Midbrain (tissue), 1 donor: ENCODE measurements at regions not wholly inside any gene's neighbourhood (a gene's known extent, or its start where the extent isn't known, plus 50 kb on each side); places are given as distances from the start of the nearest gene placed in this dataset.
"Not testable (repeated sequence)": the region's sequence is repeated elsewhere in the genome, so short reads cannot be mapped to it uniquely, and the experiment has no call there.

Source experiments
- DNase-seq: peaks from one replicate; lab custom pipeline; 2025; lab: John Stamatoyannopoulos, UW

DNA sequence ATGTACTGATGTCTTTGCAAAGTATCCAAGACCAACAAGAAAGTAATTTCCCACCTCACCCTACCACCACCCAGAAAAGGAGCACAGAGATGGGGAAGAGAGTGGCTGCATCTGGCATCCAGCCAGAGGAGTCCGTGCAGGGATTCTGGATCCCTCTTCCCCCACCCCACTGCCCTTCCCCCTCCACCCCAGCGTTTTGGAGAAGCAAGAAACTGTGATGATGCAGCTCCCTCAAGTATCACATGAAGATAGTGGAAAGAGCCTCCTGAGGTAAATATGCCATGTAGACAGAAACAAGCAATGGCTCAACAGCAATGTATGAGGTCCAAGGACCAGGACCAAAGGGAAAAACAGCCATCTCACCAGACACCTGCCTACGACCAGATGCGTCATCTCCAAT is 153.8 kb downstream of the DEPDC1B start:
- DNase-seq = no peak

DNA sequence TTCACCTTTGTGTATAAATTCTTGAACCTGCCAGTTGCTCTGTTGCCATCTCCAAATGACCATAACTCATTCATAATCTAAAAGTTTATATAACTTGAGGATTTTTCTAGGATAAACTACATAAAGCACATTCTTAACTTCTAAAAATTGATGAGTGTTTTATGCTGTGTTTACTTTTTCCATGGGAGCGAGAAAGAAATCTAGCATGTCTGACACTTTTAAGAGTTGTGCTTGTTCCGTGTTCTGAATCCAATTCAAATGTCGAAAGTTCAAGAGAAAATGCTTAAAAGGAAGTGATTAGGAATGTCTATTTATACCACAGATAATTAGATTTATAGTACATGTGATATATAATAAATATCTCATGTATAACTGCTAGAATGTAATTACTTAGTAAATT is 154.4 kb downstream of the DEPDC1B start:
- no peak for DNase-seq

DNA sequence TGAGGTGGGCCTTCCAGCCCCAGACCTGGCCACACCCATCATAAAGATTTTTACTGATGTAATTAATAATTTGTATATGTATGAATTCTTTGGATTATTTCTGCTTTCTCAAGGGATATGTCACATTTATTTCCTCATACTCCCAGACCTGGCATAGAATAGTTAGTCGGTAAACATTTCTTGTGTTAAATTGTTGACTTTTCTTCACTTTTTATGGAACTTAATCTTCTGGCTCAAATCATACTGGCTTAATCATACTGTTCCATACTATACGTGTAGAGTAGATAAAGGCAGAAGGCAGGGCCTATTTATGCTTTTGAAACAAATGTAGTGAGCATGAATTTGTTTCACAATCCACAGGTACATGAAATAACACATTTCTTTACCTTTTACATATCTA is 155.8 kb downstream of the DEPDC1B start:
- no peak for DNase-seq

- DNase-seq = no peak
Measured at GRCh38 chr5:60541980-60542379, 158.0 kb downstream of the DEPDC1B start.

DNA sequence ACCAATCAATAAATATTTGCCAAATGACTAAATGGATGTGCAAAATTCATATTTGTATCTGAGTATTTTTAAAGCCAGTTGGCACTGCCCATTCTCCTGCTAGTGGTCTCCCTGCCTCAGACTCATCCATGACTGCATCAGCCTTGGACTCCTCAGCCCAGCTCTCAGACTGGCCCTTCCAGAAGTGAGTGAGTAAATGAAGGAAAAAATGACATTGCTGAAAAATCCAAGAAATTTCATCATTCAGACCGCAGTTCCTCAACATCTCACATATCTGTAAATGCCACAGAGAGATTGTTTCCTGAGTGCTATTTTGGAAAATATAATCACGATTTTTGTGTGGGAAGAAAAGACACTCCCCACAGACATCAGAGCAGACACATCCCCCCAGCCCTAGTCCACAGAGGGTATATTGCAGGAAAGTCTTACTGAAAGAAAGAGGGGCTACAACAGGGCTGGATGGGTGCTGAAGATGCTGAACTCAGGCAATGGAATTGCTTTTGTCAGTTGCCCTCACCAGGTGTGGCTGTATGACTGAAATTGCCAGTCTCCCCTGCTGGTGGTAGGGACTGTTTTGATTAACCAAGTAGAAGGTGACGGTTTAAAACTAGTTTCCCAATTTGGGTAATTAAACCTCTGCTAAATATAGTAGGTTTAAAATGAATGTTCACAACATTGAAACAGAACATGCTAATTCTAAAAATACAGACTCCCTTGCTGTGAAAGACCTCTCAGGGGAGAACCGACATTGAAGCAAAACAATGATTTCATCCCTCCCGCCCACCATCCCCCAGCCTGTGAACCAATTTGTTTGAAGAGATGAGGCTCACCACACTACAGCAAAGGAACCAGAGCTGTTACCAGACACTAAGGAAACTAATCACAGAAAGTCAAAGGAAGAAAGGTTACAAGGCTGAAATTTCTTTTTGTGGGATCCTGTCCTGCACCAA is 158.8 kb downstream of the DEPDC1B start:
- DNase-seq = no peak

DNA sequence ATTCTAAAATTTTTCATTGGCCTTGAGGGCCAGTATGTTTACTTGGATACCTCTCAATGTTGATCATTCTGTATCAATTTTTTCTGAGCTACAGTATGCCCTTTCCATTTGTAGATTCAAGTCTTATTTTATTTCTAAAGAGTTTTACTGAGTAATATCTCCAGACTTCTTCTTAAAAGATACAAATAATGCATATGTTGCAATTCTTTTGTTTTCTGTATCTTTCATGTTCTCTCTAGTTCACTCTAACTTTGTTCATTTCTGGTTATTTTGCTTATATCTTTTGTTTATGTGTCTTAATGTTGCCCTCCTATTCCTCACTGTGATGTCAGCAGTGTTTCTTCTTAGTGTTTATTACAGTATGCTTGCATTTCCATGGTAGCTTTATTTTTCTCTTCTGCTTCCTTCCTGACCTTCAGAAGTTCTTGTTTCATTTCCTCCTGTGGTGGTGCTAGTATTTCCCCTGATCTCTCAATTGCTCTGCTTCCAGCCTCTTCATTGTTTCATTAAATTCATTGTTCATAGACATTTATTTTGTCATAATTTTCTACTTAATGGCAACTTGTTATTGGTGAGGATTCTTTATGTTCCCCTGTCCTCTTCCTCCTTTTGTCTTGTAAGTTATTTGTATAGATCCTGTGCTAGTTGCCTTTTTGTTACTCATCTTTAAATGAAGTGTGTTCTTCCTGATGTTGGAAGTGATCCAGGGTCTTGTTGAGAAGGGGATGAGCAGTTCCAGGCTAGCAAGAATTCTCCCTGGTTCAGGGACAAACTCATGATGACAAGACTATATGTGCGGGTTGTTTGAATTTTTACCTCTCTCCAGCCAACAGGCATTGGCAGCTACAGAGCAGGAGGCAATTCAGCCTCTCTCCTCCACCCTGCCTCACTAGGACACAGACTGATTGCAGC is 160.8 kb downstream of the DEPDC1B start:
- no peak for DNase-seq

DNA sequence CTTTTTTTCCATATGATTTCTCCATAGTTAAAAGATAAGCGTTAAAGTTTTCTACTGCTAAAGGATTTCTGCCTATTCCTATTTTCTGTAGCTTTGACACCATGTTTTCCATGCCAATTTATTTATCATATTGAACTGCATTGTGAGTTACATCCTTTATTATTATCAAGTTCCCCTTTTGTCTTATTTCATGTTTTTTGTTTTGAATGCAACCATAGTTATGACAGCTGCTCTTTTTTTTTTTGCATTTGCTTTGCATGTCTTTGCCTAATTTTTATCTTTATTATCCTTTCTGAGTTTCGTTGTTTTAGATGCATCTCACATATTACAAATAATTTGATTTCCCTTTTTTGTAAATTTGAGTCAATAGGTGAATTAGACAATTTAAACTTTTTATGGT is 161.5 kb downstream of the DEPDC1B start:
- DNase-seq = no peak

GRCh38 chr5:60535951-60536350 is 164.0 kb downstream of the DEPDC1B start:
- DNase-seq = no peak

DNA sequence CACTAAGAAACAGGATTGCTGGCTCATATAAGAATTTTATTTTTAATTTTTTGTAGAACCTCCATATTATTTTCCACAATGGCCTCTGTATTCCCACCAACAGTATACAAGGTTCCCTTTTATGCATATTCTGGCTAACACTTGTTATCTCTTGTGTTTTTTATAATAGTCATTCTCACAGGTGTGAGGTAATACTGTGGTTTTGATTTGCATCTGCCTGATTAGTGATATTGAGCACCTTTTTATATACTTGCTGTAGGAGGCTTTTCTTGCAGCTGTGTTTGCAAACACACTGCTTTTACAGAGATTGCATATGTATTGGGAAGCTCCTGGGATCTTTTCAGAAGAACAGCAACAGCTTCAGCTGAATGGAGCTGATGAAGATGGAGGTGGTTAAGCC is 164.8 kb downstream of the DEPDC1B start:
- DNase-seq = no peak

DNA sequence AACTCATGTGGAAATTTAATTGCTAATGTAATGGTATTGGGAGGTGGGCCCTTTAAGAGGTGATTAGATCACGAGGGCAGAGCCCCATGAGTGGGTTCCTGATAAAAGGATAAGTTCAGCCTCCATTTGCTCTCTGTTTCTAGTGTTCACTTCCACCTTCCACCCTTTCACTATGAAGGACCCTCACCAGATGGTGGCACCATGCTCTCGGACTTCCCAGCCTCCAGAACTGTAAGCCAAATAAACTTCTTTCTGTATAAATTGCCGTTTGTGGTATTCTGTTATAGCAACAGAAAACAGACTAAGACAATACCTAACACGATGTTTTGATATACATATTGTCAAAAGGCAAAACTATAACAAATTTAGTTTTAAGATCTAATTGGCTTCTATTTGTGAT is 166.2 kb downstream of the DEPDC1B start:
- peak; percentile 59 for DNase-seq

DNA sequence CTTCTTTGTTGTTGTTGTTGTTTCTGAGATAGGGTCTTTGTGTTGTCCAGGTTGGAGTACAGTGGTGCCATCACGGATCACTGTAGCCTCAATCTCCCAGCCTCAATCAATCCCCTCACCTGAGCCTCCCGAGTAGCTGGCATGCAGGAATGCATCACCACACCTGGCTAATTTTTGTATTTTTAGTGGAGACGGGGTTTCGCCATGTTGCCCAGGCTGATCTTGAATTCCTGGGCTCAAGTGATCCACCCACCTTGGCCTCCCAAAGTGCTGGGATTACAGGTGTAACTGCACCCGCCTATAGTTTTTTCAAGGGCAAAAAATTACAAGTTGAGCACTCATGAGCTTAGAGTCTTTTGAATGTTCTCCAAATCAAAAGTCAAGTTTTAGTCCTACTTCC is 167.2 kb downstream of the DEPDC1B start:
- not testable (repeated sequence) for DNase-seq

GRCh38 chr5:60530144-60530848 is 169.7 kb downstream of the DEPDC1B start:
- DNase-seq = not testable (repeated sequence)

- DNase-seq = no peak
Measured at GRCh38 chr5:60529001-60529400, 171.0 kb downstream of the DEPDC1B start.

- DNase-seq = no peak
Measured at GRCh38 chr5:60527072-60527471, 172.9 kb downstream of the DEPDC1B start.

DNA sequence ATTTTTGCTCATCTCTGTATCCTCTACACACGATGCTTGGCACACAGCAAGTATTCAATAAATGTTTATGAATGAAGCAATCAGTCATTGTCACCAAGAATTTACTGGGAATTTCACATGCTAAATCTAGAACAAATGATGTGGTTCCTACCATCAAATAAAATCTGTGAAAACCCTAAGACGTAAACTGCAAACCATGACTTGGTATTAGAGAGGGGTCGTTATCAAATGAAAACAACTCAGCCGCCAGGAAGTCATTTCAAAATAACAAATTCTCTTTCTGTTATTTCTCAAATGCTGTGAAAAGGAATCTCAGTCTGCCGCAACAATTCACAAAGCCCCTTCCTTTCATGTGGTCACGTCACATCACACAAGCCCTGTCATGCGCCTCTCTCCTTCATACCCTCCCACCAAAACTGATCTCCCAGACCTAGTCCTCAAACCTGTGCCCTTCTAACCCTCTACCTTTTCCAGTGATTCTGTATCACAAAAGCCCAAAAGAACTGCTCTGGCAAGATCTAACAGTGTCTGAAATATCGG is 173.6 kb downstream of the DEPDC1B start:
- DNase-seq = no peak

DNA sequence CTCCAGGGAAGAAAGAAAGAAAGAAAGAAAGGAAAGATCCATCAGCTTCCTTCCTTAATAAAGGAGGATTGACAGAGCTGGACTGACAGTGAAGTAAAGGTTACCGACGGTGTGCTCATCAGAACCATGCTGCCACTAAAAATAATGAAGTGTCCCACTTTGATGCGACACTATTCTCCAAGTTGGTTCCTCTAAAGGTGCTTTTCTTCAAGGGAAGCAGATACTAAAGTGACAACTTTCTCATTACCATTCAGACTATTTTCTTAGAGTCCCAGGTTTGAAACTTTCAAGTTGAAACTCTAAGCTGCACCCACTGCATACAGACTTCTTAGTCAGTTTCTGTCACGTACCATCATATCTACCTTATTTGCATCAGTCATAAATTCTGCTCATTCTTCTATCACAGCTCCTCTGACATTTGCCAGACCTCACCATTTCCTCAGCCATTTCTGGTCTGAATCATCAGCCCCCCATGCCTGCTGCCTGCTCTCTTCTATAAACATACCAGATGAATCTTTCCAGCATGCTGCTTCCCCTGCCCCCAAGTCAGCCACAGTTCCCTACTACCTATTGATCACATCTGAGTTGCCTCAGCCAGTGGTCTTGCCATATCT is 177.6 kb downstream of the DEPDC1B start:
- no peak for DNase-seq

DNA sequence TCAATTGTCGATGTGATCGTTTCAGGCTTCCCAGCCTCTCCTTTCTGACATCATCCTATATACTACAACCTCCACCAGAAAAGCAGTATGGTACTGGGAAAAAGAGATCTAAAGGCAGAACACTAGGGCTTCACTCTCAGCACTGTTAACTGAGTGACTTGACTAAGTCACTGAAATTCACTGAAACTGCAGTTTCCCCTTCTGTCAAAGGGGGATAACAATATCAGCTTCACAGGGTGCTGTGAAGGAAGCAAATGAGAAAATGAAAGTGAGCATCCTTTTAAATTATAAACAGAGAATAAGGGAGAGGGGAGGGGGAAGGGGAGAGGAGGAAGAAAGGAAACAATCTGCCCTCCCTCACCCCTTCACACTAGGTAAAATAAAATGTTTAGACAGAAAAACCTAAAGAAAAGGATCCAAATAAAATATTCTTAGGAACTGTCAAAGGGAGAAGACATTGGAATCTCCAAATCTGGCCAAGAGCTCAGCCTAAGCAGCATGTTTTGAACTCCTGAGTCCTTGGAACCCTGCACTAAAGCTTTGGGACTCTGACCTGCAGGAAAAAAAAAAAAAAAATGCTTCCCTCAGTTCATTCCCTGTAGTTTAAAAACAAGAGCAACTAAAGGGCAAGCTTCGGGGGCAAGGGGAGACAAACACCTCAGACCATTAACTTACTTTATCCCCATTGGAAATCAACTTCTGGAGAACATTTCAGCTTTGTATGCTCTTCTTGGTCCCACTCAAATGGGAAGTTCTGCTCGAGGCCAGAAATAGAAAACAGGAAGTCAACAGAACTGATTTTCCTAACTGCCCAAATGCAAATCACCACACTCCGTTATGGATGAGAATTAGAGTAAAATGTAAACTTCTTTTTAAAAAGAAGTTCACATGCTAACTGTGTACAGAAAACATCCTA is 178.3 kb downstream of the DEPDC1B start:
- DNase-seq = no peak

GRCh38 chr5:60520451-60521227 is 179.3 kb downstream of the DEPDC1B start:
- no peak for DNase-seq

DNA sequence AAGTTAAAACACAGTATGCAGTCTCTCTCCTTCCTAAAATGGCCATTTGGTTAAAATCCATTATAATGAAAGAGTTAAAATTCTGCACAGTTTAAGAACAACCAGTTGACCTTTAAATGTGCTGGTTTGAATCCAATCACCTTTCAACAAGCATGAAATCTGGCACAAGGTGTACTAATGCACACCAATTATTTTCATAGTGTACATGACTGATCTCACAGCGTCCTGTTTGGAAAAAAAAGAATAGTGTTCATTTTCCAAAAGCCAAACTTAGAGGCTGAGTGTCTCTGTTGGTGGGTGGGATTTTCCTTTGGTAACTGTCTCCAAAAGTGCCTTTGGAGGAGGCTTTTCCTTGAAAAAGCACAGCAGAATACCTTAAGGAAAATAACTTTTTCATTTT is 180.6 kb downstream of the DEPDC1B start:
- no peak for DNase-seq

DNA sequence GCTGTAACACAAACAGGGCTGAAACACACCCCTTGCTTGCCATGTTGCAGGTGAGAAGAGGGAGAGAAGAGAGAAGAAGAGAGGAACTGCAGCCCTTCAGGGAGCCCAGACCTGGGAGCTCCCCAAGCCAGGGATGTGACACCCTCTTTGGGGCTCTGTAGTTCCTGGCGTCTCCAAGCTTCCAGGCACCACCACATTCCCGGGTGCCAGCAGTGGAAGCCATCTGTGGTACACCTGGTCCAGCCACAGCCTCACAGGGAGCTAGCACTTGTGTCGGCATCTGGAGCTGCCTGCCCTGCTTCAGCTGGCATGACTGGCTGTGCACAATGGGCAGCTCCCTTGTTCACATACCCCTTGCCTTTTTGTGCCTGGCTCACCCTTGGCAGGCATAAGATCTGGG is 182.1 kb downstream of the DEPDC1B start:
- DNase-seq = no peak
